Vagina (tissue), 2 donors: ENCODE measurements at regions not wholly inside any gene's neighbourhood (a gene's known extent, or its start where the extent isn't known, plus 50 kb on each side); places are given as distances from the start of the nearest gene placed in this dataset.

Source experiments
- POLR2A ChIP-seq, 2 donors: fragments of 450-650 bp; IDR thresholded peaks; one replicate each; pipeline ENCODE4 v1.6.1; 2017; ENCODE audit warnings: antibody characterized with exemption in 2 of 2, mild to moderate bottlenecking in 2 of 2, moderate library complexity in 2 of 2
- POLR2AphosphoS5 ChIP-seq, 2 donors: sonication (generic); formaldehyde crosslinking; IDR thresholded peaks; one replicate each; pipeline ENCODE4 v1.9.0; 2017; ENCODE audit warnings: antibody characterized with exemption in 2 of 2, mild to moderate bottlenecking in 2 of 2, low read depth in 1 of 2; ENCODE audit not compliant: insufficient read depth in 1 of 2
- TF ChIP-seq, protein P1 (sequence below), 3 experiments: fragments of 450-650 bp in 2 of 3; fragments of 200-600 bp in 1 of 3; sonication (generic) in 1 of 3; IDR thresholded peaks; one replicate each; pipeline ENCODE4 v1.5.1; 2017 to 2019; ENCODE audit warnings: antibody characterized with exemption in 3 of 3, mild to moderate bottlenecking in 2 of 3, moderate library complexity in 2 of 3

DNA sequence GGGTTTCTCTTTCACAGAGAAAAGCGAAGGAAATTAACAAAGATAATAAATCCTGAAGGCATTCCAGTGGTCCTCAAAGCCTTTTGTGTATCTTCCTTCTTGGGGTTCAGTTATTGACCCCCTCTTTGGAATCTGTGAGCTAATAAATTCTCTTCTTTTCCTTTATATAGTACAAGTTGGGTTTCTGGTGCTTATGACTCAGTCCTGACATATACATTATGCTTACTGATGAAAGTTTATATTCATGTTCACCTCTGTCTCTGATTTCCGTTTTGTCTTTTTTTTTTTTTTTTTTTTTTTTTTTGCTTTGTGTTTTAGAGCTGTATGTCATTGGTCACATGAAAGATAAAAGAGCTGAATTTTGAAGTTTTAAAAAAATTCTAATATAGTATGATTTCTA lies 230.7 kb upstream of the RBMS3 start:
- TF ChIP-seq, protein P1, sequence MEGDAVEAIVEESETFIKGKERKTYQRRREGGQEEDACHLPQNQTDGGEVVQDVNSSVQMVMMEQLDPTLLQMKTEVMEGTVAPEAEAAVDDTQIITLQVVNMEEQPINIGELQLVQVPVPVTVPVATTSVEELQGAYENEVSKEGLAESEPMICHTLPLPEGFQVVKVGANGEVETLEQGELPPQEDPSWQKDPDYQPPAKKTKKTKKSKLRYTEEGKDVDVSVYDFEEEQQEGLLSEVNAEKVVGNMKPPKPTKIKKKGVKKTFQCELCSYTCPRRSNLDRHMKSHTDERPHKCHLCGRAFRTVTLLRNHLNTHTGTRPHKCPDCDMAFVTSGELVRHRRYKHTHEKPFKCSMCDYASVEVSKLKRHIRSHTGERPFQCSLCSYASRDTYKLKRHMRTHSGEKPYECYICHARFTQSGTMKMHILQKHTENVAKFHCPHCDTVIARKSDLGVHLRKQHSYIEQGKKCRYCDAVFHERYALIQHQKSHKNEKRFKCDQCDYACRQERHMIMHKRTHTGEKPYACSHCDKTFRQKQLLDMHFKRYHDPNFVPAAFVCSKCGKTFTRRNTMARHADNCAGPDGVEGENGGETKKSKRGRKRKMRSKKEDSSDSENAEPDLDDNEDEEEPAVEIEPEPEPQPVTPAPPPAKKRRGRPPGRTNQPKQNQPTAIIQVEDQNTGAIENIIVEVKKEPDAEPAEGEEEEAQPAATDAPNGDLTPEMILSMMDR (IDR thresholded peaks at IDR 0.05): no peak
- TF ChIP-seq POLR2A (IDR thresholded peaks at IDR 0.05): no peak
- no peak for TF ChIP-seq POLR2AphosphoS5 (IDR thresholded peaks at IDR 0.05; ENCODE audit: insufficient read depth in 1 of 2, low read depth in 1 of 2)
